IMR-90 (cell line): ENCODE measurements at regions not wholly inside any gene's neighbourhood (a gene's known extent, or its start where the extent isn't known, plus 50 kb on each side); places are given as distances from the start of the nearest gene placed in this dataset.

Experiments used
- FOS ChIP-seq: fragments of 150-350 bp; IDR thresholded peaks from 2 replicates; pipeline ENCODE4 v1.6.1; 2016; ENCODE audit warnings: low read depth, low read length
- MAFK ChIP-seq: IDR thresholded peaks from 2 replicates; pipeline ENCODE4 v1.6.1; 2012; ENCODE audit warnings: low read depth, low read length, improper control_type of control experiment
- MAZ ChIP-seq: IDR thresholded peaks from 2 replicates; pipeline ENCODE4 v1.6.1; 2012; ENCODE audit warnings: low read depth, mild to moderate bottlenecking, low read length, improper control_type of control experiment, moderate library complexity, borderline replicate concordance
- RAD21 ChIP-seq: IDR thresholded peaks from 2 replicates; pipeline ENCODE4 v1.6.1; 2012; ENCODE audit warnings: low read length, improper control_type of control experiment

DNA sequence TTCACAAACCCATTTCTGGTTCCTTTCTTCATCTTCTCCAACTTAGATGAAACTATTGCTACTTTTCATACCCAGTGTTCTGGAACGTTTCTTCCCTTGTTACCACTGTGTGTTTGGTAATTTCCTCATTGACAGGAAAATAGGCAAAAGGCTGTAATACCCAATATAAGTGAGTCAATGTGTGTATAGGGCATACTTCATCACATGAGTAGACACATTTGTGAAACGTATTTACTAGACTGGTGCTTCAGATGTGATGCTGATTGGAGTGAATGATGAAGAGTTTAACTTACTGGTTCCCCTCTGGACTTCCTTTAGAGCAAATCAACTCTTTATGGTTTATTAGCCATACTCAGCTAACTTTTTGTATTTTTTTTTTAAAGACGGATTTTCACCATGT, 195.1 kb upstream of the ATP6AP2 start:
- no peak for TF ChIP-seq MAFK
- no peak for TF ChIP-seq RAD21
- no peak for TF ChIP-seq MAZ
- no peak for TF ChIP-seq FOS
